Ovary (tissue), 7 donors: ENCODE measurements at regions not wholly inside any gene's neighbourhood (a gene's known extent, or its start where the extent isn't known, plus 50 kb on each side); places are given as distances from the start of the nearest gene placed in this dataset.

ENCODE experiments used
- DNase-seq, 5 donors: peaks; one replicate each; pipeline ENCODE4 v3.0.0-alpha.2; 2019 to 2020
- H3K27ac ChIP-seq, 2 donors: fragments of 200-600 bp; one replicate each; pipeline versions ENCODE4 v1.5.1 to v1.8.0; 2019 to 2022
- H3K27me3 ChIP-seq: fragments of 200-600 bp; one replicate; pipeline ENCODE4 v1.8.0; 2022
- H3K36me3 ChIP-seq: fragments of 200-600 bp; sonication (generic); one replicate; pipeline ENCODE4 v1.5.1; 2019
- H3K4me1 ChIP-seq: one replicate; pipeline ENCODE4 v1.8.1; 2013; ENCODE audit warnings: mild to moderate bottlenecking, moderate library complexity; ENCODE audit not compliant: insufficient read depth
- H3K4me3 ChIP-seq: fragments of 200-600 bp; sonication (generic); one replicate; pipeline ENCODE4 v1.5.1; 2017
- H3K9me3 ChIP-seq, 2 donors: fragments of 200-600 bp in 1 of 2; sonication (generic) in 1 of 2; one replicate each; pipeline versions ENCODE4 v1.5.1 to v1.8.1; 2013 to 2019; ENCODE audit warnings: mild to moderate bottlenecking in 1 of 2, moderate library complexity in 1 of 2
- EP300 ChIP-seq: sonication (generic); formaldehyde crosslinking; IDR thresholded peaks from one replicate; pipeline ENCODE4 v1.6.1; 2017; ENCODE audit warnings: antibody characterized with exemption
- POLR2A ChIP-seq: fragments of 450-650 bp; IDR thresholded peaks from one replicate; pipeline ENCODE4 v1.6.1; 2017; ENCODE audit warnings: antibody characterized with exemption, mild to moderate bottlenecking, moderate library complexity
- WGBS, 3 donors: extraction: QIAGEN DNeasy Blood & Tissue Kit in 1 of 3; methylation state at CpG; one replicate each; pipeline versions ENCODE4 v1.1.5 to v1.1.7; 2013 to 2017; 5-methylcytosine and 5-hydroxymethylcytosine counted together
- intact Hi-C, 4 donors: fragments of 100-400 bp; cut with DNase I; formaldehyde crosslinking; loops; one replicate each; pipeline versions ENCODE4 v1.11.0 to v1.15.1; 2022 to 2023
- TF ChIP-seq, protein P1 (sequence below), 3 donors: fragments of 450-650 bp in 2 of 3; fragments of 200-600 bp in 1 of 3; IDR thresholded peaks; one replicate each; pipeline versions ENCODE4 v1.5.1 to v1.8.0; 2016 to 2022; ENCODE audit warnings: antibody characterized with exemption in 3 of 3, mild to moderate bottlenecking in 1 of 3
- donor health status: DM: no; HTN: no; CAD: no; lungs with moderate emphysema.
- donor health status: DM: no; HTN: no; CAD: no.
- donor health status: Bipolar disorder and iron deficiency.
- donor health status: DM: no; HTN: no; CAD: no.
- donor health status: DM: yes; HTN: yes; CAD: no.

DNA sequence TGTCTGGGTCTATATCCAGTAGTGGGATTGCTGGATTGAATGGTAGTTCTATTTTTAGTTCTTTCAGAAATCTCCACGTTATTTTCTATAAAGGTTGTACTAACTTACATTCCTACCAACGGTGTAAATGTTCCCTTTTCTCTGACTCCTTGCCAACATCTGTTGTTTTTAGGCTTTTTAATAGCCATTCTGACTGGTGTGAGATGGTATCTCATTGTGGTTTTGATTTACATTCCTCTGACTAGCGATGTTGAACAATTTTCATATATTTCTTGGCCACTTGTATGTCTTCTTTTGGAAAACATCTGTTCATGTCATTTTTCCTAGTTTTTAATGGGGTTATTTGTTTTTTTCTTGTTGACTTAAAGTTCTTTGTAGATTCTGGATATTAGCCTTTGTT is 99.3 kb downstream of the BMP2 start:
- H3K27me3 ChIP-seq: no peaks in the 10 kb centered on the region
- DNase-seq: no peak
- peaks cover 12% of the 10 kb centered on the region for H3K4me1 ChIP-seq
- TF ChIP-seq, protein P1, sequence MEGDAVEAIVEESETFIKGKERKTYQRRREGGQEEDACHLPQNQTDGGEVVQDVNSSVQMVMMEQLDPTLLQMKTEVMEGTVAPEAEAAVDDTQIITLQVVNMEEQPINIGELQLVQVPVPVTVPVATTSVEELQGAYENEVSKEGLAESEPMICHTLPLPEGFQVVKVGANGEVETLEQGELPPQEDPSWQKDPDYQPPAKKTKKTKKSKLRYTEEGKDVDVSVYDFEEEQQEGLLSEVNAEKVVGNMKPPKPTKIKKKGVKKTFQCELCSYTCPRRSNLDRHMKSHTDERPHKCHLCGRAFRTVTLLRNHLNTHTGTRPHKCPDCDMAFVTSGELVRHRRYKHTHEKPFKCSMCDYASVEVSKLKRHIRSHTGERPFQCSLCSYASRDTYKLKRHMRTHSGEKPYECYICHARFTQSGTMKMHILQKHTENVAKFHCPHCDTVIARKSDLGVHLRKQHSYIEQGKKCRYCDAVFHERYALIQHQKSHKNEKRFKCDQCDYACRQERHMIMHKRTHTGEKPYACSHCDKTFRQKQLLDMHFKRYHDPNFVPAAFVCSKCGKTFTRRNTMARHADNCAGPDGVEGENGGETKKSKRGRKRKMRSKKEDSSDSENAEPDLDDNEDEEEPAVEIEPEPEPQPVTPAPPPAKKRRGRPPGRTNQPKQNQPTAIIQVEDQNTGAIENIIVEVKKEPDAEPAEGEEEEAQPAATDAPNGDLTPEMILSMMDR (IDR thresholded peaks at IDR 0.05): no peak
- no peak for TF ChIP-seq POLR2A
- TF ChIP-seq EP300: no peak
- intact Hi-C loops: no loop called here
- H3K36me3 ChIP-seq: no peaks in the 10 kb centered on the region
- WGBS, 3 donors: 1 to 7% (median 4%) methylated on average over 3 of the region's 3 CpGs
- no peaks in the 10 kb centered on the region for H3K9me3 ChIP-seq
- H3K4me3 ChIP-seq: no peak overlapping the region
- no peak overlapping the region for H3K27ac ChIP-seq

GRCh38 chr20:6868861-6869260 is 101.4 kb downstream of the BMP2 start:
- Histone ChIP-seq H3K27ac (no peak overlapping the region), H3K27me3 (no peaks in the 10 kb centered on the region), H3K36me3 (no peaks in the 10 kb centered on the region), H3K4me3 (no peak overlapping the region), H3K4me1 (peaks cover 12% of the 10 kb centered on the region), H3K9me3 (no peaks in the 10 kb centered on the region)
- 39 to 66% (median 65%) methylated on average over 7 of the region's 7 CpGs for WGBS, 3 donors
- TF ChIP-seq, protein P1 (IDR thresholded peaks at IDR 0.05): no peak
- TF ChIP-seq POLR2A: no peak
- TF ChIP-seq EP300: no peak
- peak in 2 of 5 donors; percentile 13 to 38 for DNase-seq
- intact Hi-C loops: no loop called here

- DNase-seq: peak in 4 of 5 donors; percentile 32 to 47 (median 36)
- Histone ChIP-seq H3K4me3 (no peak overlapping the region), H3K4me1 (peaks cover 6% of the 10 kb centered on the region), H3K36me3 (no peaks in the 10 kb centered on the region), H3K27me3 (no peaks in the 10 kb centered on the region), H3K27ac (no peak overlapping the region), H3K9me3 (no peaks in the 10 kb centered on the region)
- TF ChIP-seq POLR2A: no peak
- TF ChIP-seq, protein P1 (IDR thresholded peaks at IDR 0.05): no peak
- no peak for TF ChIP-seq EP300
- intact Hi-C loops: no loop called here
- 5 to 11% (median 7%) methylated on average over 5 of the region's 5 CpGs for WGBS, 3 donors
Measured at GRCh38 chr20:6870559-6870958, 103.1 kb downstream of the BMP2 start.

DNA sequence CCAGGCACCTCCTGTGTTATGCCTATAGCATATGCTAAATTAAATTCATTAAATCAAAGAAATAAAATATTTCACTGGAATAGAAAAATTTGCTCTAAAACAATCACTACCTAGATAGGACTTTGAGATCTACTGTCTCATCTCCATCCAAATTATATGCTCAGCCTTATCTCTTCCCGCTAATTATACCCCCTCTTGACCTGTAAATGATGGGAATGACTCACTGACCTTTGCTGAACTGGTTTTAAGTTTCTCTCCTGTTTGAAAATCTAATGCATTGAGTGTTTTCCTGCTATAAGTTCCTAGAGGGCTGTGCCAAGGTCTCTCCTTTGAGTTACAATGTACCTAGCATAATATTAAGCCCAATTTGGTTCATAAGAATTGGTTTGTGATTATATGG is 110.1 kb downstream of the BMP2 start:
- no peak for TF ChIP-seq EP300
- TF ChIP-seq POLR2A: no peak
- TF ChIP-seq, protein P1 (IDR thresholded peaks at IDR 0.05): no peak
- H3K4me3 ChIP-seq: no peak overlapping the region
- H3K9me3 ChIP-seq: no peaks in the 10 kb centered on the region
- no peaks in the 10 kb centered on the region for H3K36me3 ChIP-seq
- DNase-seq: no peak
- 72 to 83% (median 75%) methylated on average over 1 of the region's 1 CpG for WGBS, 3 donors
- no peaks in the 10 kb centered on the region for H3K27me3 ChIP-seq
- no peak overlapping the region for H3K27ac ChIP-seq
- no peaks in the 10 kb centered on the region for H3K4me1 ChIP-seq
- intact Hi-C loops: no loop called here
